ENCODE measurements at regions not wholly inside any gene's neighbourhood (a gene's known extent, or its start where the extent isn't known, plus 50 kb on each side); places are given as distances from the start of the nearest gene placed in this dataset.

GRCh38 chr2:164369366-164369765, 251.9 kb downstream of the GRB14 start:
- no peak overlapping the region for H3K4me3 ChIP-seq (ENCODE audit: low read depth, low read length)
- no peak for DNase-seq (ENCODE audit: low read depth)
- TF ChIP-seq, protein P1, sequence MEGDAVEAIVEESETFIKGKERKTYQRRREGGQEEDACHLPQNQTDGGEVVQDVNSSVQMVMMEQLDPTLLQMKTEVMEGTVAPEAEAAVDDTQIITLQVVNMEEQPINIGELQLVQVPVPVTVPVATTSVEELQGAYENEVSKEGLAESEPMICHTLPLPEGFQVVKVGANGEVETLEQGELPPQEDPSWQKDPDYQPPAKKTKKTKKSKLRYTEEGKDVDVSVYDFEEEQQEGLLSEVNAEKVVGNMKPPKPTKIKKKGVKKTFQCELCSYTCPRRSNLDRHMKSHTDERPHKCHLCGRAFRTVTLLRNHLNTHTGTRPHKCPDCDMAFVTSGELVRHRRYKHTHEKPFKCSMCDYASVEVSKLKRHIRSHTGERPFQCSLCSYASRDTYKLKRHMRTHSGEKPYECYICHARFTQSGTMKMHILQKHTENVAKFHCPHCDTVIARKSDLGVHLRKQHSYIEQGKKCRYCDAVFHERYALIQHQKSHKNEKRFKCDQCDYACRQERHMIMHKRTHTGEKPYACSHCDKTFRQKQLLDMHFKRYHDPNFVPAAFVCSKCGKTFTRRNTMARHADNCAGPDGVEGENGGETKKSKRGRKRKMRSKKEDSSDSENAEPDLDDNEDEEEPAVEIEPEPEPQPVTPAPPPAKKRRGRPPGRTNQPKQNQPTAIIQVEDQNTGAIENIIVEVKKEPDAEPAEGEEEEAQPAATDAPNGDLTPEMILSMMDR (conservative IDR thresholded peaks at IDR 0.05; ENCODE audit: low read depth, low read length): no peak

- H3K4me3 ChIP-seq (ENCODE audit: low read depth, low read length): no peak overlapping the region
- TF ChIP-seq, protein P1 (conservative IDR thresholded peaks at IDR 0.05; ENCODE audit: low read depth, low read length): no peak
- DNase-seq (ENCODE audit: low read depth): no peak
These were observed 252.4 kb downstream of the GRB14 start for GRCh38 chr2:164368896-164369295.

DNA sequence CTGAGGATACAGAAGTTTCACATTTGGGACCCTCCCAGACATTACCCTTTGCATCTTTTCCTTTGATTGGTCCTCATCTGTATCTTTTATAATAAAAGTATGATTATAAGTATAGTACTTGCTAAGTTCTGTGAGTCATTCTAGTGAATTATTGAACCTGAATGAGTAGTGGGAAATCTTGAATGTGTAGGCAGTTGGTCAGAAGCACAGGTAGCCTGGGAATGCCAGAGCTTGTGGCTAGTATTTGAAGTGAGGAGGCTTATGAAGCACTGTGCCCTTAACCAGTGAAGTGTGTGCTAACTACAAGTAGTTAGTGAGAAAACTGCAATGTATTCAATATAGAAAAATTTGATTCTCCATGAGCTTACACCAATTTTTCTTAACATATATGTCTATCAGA, 257.6 kb downstream of the GRB14 start:
- no peak overlapping the region for H3K4me3 ChIP-seq (ENCODE audit: low read depth, low read length)
- TF ChIP-seq, protein P1 (conservative IDR thresholded peaks at IDR 0.05; ENCODE audit: low read depth, low read length): no peak
- DNase-seq (ENCODE audit: low read depth): no peak

- TF ChIP-seq, protein P1 (conservative IDR thresholded peaks at IDR 0.05; ENCODE audit: low read depth, low read length): no peak
These were observed 269.7 kb downstream of the GRB14 start for GRCh38 chr2:164351536-164351935.

GRCh38 chr2:164335947-164336346, 285.3 kb downstream of the GRB14 start:
- TF ChIP-seq, protein P1 (conservative IDR thresholded peaks at IDR 0.05; ENCODE audit: low read depth, low read length): no peak

More at GRCh38 chr2:164351536-164351935, 269.7 kb downstream of the GRB14 start:
- DNase-seq (ENCODE audit: low read depth): no peak
- H3K4me3 ChIP-seq (ENCODE audit: low read depth, low read length): no peak overlapping the region

DNA sequence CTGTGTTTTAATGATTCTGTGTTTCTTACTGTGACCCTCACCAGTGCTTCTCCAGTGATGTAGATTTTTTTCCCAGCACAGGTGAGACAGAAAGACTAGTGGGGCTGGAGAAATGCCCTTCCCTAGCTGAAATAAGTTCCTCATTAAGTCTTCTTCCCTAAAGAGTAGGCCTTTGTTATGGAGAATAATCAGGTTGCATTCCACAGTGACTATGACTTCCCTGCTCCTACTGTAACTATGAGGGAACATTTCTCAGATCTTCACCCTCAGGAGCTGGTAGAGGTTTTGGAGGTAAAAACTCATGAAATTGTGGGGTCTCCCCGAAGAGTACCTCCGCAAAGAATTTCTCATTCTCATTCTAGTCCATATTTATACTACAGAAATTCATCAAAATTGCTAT, 286.2 kb downstream of the GRB14 start:
- TF ChIP-seq, protein P1 (conservative IDR thresholded peaks at IDR 0.05; ENCODE audit: low read depth, low read length): no peak
- H3K4me3 ChIP-seq (ENCODE audit: low read depth, low read length): no peak overlapping the region
- DNase-seq (ENCODE audit: low read depth): no peak

More at GRCh38 chr2:164335947-164336346, 285.3 kb downstream of the GRB14 start:
- no peak overlapping the region for H3K4me3 ChIP-seq (ENCODE audit: low read depth, low read length)
- DNase-seq (ENCODE audit: low read depth): no peak

DNA sequence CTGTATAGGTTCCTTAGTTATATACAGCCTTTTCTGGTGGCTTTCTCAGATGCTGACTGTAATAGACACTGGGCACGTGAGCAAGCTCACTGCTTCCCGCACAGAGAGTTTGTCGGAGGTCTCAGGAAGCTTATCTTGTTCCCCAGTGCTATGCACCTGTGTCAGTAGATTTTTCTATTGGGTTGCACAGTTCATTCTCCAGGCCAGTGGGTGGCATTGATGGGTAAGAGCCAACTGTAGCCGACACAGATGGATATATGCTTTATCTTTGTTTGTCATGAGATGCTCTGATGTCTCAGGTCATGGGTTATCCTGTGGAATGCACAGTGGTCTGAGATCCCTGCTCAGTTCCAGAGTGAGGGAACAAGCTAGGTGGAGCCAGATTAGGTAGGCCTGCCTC, 293.0 kb downstream of the GRB14 start:
- no peak for DNase-seq (ENCODE audit: low read depth)
- no peak overlapping the region for H3K4me3 ChIP-seq (ENCODE audit: low read depth, low read length)
- TF ChIP-seq, protein P1 (conservative IDR thresholded peaks at IDR 0.05; ENCODE audit: low read depth, low read length): no peak

Data from epithelial cell of proximal tubule (primary cell).